ENCODE measurements at regions not wholly inside any gene's neighbourhood (a gene's known extent, or its start where the extent isn't known, plus 50 kb on each side); places are given as distances from the start of the nearest gene placed in this dataset.

DNA sequence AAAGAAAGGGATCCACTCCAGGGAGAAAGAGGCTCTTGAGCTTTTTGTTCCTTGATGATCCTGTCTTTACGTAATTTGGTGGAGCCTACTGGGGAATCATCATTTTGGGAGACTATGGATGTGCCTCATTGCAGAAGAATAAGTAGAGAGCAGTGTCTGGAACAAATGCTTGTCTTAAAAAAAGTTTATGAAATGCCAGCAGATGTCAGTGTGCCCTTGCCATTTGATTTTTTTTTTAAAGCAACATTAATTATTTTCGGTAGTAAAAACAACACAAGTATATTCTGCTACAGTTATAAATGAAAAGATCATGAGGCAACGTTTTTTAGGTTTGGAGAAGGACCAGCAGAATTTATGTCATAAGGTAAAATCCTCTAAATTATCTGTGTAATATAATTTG is 934.8 kb upstream of the EEF2KMT start:
- ChIA-PET POLR2A (ENCODE audit: partially characterized antibody) (no interaction called here), CTCF (ENCODE audit: partially characterized antibody) (no interaction called here)

DNA sequence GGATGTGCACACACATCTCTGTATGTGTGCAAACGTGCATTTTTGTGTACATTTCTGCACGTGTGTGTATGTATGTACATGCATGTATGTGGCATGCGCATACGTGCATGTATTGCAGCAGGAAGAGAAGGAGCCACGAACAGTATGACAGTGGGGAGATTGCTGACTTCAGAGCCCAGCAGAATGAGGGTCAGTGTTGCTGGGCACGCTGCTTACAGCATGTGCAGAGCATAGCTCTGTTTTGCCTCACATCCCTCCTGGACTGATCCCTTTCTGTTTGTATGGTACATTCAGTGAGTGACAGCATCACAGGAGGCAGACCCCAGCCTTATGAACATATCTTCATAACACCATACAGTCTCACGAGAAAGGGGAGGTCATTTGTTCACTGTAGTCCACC is 934.0 kb upstream of the EEF2KMT start:
- H3K36me3 Mint-ChIP-seq = no peaks in the 10 kb centered on the region
- ChIA-PET CTCF (ENCODE audit: partially characterized antibody) (no interaction called here), POLR2A (ENCODE audit: partially characterized antibody) (no interaction called here)
- H3K4me1 ChIP-seq (ENCODE audit: insufficient read depth, low read length) = no peaks in the 10 kb centered on the region
- no peak overlapping the region for H3K4me3 Mint-ChIP-seq
- no peaks in the 10 kb centered on the region for H3K27me3 Mint-ChIP-seq
- intact Hi-C loops (cut with micrococcal nuclease) = no loop called here
- no peak for DNase-seq
- no peaks in the 10 kb centered on the region for H3K36me3 ChIP-seq (ENCODE audit: insufficient read depth, low read length)
- no peak overlapping the region for H3K4me3 ChIP-seq (ENCODE audit: low read length in 2 of 2)
- no peaks in the 10 kb centered on the region for H3K27me3 ChIP-seq (ENCODE audit: insufficient read depth, low read length)
- no peak overlapping the region for H3K27ac ChIP-seq (ENCODE audit: low read depth, low read length)
- no peaks in the 10 kb centered on the region for H3K4me1 Mint-ChIP-seq
- peak overlapping the region in 1 of 7 donors; percentile 26 for H3K27ac Mint-ChIP-seq
- H3K9me3 Mint-ChIP-seq = peaks cover 0 to 14% (median 5%) of the 10 kb centered on the region in 8 donors
- no peaks in the 10 kb centered on the region for H3K9me3 ChIP-seq (ENCODE audit: control insufficient read depth in 1 of 2, low read length in 2 of 2)

More for the DNA sequence above, 934.8 kb upstream of the EEF2KMT start:
- H3K27ac Mint-ChIP-seq = no peak overlapping the region
- Histone ChIP-seq H3K4me3 (ENCODE audit: low read length in 2 of 2) (no peak overlapping the region), H3K36me3 (ENCODE audit: insufficient read depth, low read length) (no peaks in the 10 kb centered on the region), H3K9me3 (ENCODE audit: control insufficient read depth in 1 of 2, low read length in 2 of 2) (no peaks in the 10 kb centered on the region), H3K4me1 (ENCODE audit: insufficient read depth, low read length) (no peaks in the 10 kb centered on the region), H3K27me3 (ENCODE audit: insufficient read depth, low read length) (no peaks in the 10 kb centered on the region), H3K27ac (ENCODE audit: low read depth, low read length) (no peak overlapping the region)
- no peak overlapping the region for H3K4me3 Mint-ChIP-seq
- H3K9me3 Mint-ChIP-seq = peaks cover 0 to 14% (median 5%) of the 10 kb centered on the region in 8 donors
- H3K27me3 Mint-ChIP-seq = no peaks in the 10 kb centered on the region
- H3K4me1 Mint-ChIP-seq = no peaks in the 10 kb centered on the region
- H3K36me3 Mint-ChIP-seq = no peaks in the 10 kb centered on the region
- no peak for DNase-seq
- intact Hi-C loops (cut with micrococcal nuclease) = no loop called here

DNA sequence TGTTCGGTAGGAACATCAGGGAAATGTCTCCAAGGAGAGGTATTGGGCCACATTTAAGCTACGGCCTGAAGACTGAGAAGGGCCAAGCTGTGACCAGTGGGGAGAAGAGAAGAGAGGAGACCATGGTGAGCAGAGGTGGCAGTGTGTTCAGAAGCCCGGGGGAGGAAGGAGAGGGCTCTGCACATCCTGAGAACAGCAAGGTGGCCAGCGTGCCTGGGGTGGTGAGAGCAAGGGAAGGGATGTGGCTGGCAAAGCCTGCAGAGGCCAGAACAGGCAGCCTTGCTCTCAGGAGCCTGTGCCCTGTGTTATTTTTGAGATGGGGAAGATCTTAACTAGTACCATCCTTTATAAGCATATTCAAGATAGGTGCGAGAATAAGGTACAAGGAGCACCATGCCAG is 933.5 kb upstream of the EEF2KMT start:
- Mint-ChIP-seq H3K36me3 (no peaks in the 10 kb centered on the region), H3K4me3 (no peak overlapping the region), H3K27ac (no peak overlapping the region), H3K9me3 (peaks cover 0 to 14% (median 5%) of the 10 kb centered on the region in 8 donors), H3K27me3 (no peaks in the 10 kb centered on the region), H3K4me1 (no peaks in the 10 kb centered on the region)
- Histone ChIP-seq H3K27me3 (ENCODE audit: insufficient read depth, low read length) (no peaks in the 10 kb centered on the region), H3K9me3 (ENCODE audit: control insufficient read depth in 1 of 2, low read length in 2 of 2) (no peaks in the 10 kb centered on the region), H3K4me1 (ENCODE audit: insufficient read depth, low read length) (no peaks in the 10 kb centered on the region), H3K27ac (ENCODE audit: low read depth, low read length) (no peak overlapping the region), H3K4me3 (ENCODE audit: low read length in 2 of 2) (no peak overlapping the region), H3K36me3 (ENCODE audit: insufficient read depth, low read length) (no peaks in the 10 kb centered on the region)
- DNase-seq = no peak
- intact Hi-C loops (cut with micrococcal nuclease) = no loop called here
- ChIA-PET CTCF (ENCODE audit: partially characterized antibody) (no interaction called here), POLR2A (ENCODE audit: partially characterized antibody) (no interaction called here)

DNA sequence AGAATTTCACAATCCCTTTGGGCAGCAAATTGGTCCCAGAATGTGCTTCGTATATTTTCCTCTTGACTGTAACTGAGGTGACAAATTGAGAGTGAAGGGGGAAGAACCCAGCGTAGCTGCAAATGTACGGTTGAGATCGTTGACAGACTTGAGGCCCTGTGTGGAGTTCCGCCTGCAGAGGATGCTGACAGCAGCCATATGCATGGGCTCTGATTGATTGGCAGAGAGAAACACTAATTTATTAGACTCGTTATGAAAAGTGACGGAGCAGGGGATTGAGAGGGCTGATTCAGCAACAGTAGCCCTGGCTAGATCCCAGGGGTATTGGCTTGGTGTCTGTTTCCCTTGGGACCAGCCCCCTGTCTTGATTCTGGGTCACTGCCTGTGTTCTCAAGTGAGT is 930.1 kb upstream of the EEF2KMT start:
- Mint-ChIP-seq H3K9me3 (peaks cover 0 to 16% (median 3%) of the 10 kb centered on the region in 8 donors), H3K4me3 (no peak overlapping the region), H3K36me3 (no peaks in the 10 kb centered on the region), H3K27ac (no peak overlapping the region), H3K27me3 (no peaks in the 10 kb centered on the region), H3K4me1 (no peaks in the 10 kb centered on the region)
- POLR2A ChIA-PET (ENCODE audit: partially characterized antibody) = no interaction called here
- no peak overlapping the region for H3K4me3 ChIP-seq (ENCODE audit: low read length in 2 of 2)
- H3K36me3 ChIP-seq (ENCODE audit: insufficient read depth, low read length) = no peaks in the 10 kb centered on the region
- H3K27me3 ChIP-seq (ENCODE audit: insufficient read depth, low read length) = no peaks in the 10 kb centered on the region
- H3K27ac ChIP-seq (ENCODE audit: low read depth, low read length) = no peak overlapping the region
- H3K9me3 ChIP-seq (ENCODE audit: control insufficient read depth in 1 of 2, low read length in 2 of 2) = no peaks in the 10 kb centered on the region
- intact Hi-C loops (cut with micrococcal nuclease) = no loop called here
- H3K4me1 ChIP-seq (ENCODE audit: insufficient read depth, low read length) = no peaks in the 10 kb centered on the region
- CTCF ChIA-PET (ENCODE audit: partially characterized antibody) = no interaction called here
- no peak for DNase-seq

DNA sequence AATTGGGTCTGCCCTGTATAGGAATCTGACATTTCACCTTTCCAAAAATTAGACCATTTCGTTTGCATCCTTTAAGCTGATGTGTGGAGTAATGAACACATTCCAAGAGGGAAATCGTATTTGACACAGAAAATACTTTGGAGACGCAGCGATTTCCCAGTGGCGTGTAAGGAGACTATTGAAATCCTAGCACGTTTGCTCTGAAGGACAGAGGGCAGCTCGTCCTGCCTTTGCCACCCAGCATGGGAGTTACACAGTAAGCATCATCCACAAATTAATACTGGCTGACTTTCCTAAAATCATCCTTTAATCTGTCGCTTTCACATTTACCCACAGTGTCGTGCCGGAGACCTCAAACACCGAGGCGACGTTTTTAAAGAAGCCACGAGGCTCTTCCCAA is 925.9 kb upstream of the EEF2KMT start:
- no peaks in the 10 kb centered on the region for H3K9me3 ChIP-seq (ENCODE audit: control insufficient read depth in 1 of 2, low read length in 2 of 2)
- no peak overlapping the region for H3K27ac Mint-ChIP-seq

DNA sequence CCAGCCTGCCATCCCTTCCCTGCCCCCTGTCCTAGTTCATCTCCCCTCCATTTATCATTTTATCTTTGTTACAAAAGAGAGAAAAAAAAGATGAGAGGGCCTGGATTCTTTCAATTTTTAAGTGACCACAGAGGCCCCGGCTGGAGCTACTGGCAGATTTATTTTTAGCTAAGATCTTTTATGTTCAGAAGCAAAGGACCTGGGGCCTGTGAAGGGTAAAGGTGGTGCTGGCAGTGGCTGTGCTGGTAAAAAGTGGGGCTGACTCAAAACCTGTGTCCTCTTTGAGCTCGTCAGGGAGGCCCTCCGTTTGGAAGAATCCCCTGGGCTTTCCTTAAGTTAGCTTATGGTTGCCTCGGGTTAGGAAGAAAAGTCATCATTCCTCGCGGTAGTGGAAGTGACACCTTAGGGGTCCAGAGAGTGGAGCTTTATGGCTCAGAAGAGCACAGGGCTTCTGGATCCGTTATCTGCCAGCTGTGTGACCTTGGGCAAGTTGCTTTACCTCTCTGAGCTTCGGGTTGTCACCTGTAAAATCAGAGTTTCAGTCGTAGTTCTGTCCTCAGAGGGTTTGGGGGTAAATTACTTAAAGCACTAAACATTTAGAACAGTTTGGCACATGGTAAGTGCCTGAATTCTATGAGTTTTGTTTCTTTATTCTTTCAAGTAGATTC is 923.8 kb upstream of the EEF2KMT start:
- no peaks in the 10 kb centered on the region for H3K4me1 Mint-ChIP-seq
- CTCF ChIA-PET (ENCODE audit: partially characterized antibody) = no interaction called here

More for the DNA sequence above, 925.9 kb upstream of the EEF2KMT start:
- CTCF ChIA-PET (ENCODE audit: partially characterized antibody) = no interaction called here
- POLR2A ChIA-PET (ENCODE audit: partially characterized antibody) = no interaction called here
- no peaks in the 10 kb centered on the region for H3K4me1 Mint-ChIP-seq
- no peaks in the 10 kb centered on the region for H3K36me3 ChIP-seq (ENCODE audit: insufficient read depth, low read length)
- peaks cover 0 to 4% of the 10 kb centered on the region in 2 donors for H3K27me3 Mint-ChIP-seq
- no peak overlapping the region for H3K4me3 Mint-ChIP-seq
- DNase-seq = no peak
- intact Hi-C loops (cut with micrococcal nuclease) = no loop called here
- H3K4me1 ChIP-seq (ENCODE audit: insufficient read depth, low read length) = no peaks in the 10 kb centered on the region
- H3K9me3 Mint-ChIP-seq = peaks cover 0 to 13% (median 2%) of the 10 kb centered on the region in 8 donors
- no peak overlapping the region for H3K4me3 ChIP-seq (ENCODE audit: low read length in 2 of 2)
- H3K27me3 ChIP-seq (ENCODE audit: insufficient read depth, low read length) = no peaks in the 10 kb centered on the region
- H3K36me3 Mint-ChIP-seq = no peaks in the 10 kb centered on the region
- H3K27ac ChIP-seq (ENCODE audit: low read depth, low read length) = no peak overlapping the region

DNA sequence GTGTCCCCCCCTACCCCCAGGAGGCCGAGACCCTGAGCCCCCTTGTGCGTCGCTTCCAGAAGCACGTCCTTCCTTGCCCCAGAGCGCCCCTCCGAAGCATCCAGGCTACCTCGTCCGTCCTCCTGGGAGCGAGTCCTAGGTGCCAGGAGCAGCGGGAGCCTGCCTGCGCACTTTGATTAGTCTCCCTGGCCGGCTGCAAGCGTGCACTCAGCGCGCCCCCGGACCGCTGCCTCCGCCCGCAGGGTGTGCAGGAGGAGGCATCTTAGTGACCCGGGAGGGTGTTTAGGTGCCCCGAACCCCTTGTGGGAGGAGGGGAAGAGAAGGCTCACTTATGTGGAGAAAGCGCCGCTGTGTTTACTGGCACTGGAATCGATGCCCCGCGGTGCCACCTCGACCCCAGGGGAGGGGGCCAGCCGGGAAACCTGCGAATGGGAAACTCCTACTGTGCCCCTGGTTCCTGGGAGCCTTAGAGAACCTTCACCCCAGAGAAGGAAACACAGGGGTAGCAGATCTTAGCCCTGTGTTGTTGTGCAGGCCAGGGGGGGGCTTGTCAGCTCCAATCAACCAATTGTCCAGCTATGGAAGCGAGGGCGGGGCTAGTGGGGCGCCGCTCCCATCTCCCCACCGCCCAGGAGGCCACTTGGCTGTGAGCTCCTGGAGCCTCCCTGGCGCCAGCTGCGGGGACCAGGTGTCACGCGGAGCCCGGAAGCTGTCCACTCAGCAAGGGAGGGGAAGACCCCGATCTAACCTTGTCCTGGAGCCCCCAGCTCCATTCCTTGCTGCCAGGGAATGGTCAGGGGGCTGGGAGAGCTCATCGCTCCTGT is 922.8 kb upstream of the EEF2KMT start:
- Histone ChIP-seq H3K4me3 (ENCODE audit: low read length in 2 of 2) (no peak overlapping the region), H3K4me1 (ENCODE audit: insufficient read depth, low read length) (no peaks in the 10 kb centered on the region), H3K9me3 (ENCODE audit: control insufficient read depth in 1 of 2, low read length in 2 of 2) (no peaks in the 10 kb centered on the region), H3K27ac (ENCODE audit: low read depth, low read length) (no peak overlapping the region), H3K36me3 (ENCODE audit: insufficient read depth, low read length) (no peaks in the 10 kb centered on the region), H3K27me3 (ENCODE audit: insufficient read depth, low read length) (no peaks in the 10 kb centered on the region)
- peaks cover 0 to 24% (median 5%) of the 10 kb centered on the region in 8 donors for H3K9me3 Mint-ChIP-seq
- no peaks in the 10 kb centered on the region for H3K4me1 Mint-ChIP-seq
- H3K27me3 Mint-ChIP-seq = peaks cover 4 to 8% of the 10 kb centered on the region in 2 donors
- no peak overlapping the region for H3K4me3 Mint-ChIP-seq
- POLR2A ChIA-PET (ENCODE audit: partially characterized antibody) = no interaction called here
- H3K36me3 Mint-ChIP-seq = no peaks in the 10 kb centered on the region
- no peak overlapping the region for H3K27ac Mint-ChIP-seq
- intact Hi-C loops (cut with micrococcal nuclease) = no loop called here
- CTCF ChIA-PET (ENCODE audit: partially characterized antibody) = no interaction called here
- no peak for DNase-seq

More for the DNA sequence above, 923.8 kb upstream of the EEF2KMT start:
- DNase-seq = no peak
- Histone ChIP-seq H3K9me3 (ENCODE audit: control insufficient read depth in 1 of 2, low read length in 2 of 2) (no peaks in the 10 kb centered on the region), H3K27ac (ENCODE audit: low read depth, low read length) (no peak overlapping the region), H3K4me1 (ENCODE audit: insufficient read depth, low read length) (no peaks in the 10 kb centered on the region), H3K4me3 (ENCODE audit: low read length in 2 of 2) (no peak overlapping the region), H3K36me3 (ENCODE audit: insufficient read depth, low read length) (no peaks in the 10 kb centered on the region), H3K27me3 (ENCODE audit: insufficient read depth, low read length) (no peaks in the 10 kb centered on the region)
- peaks cover 0 to 17% (median 2%) of the 10 kb centered on the region in 8 donors for H3K9me3 Mint-ChIP-seq
- no peaks in the 10 kb centered on the region for H3K36me3 Mint-ChIP-seq
- no peak overlapping the region for H3K27ac Mint-ChIP-seq
- POLR2A ChIA-PET (ENCODE audit: partially characterized antibody) = no interaction called here
- no peak overlapping the region for H3K4me3 Mint-ChIP-seq
- intact Hi-C loops (cut with micrococcal nuclease) = no loop called here
- H3K27me3 Mint-ChIP-seq = peaks cover 4 to 8% of the 10 kb centered on the region in 2 donors

Data from CD4-positive, alpha-beta memory T cell (primary cell).